NCI-H146 treated with DMSO at 0.1 percent for 48 hours (cell line): ENCODE measurements at regions not wholly inside any gene's neighbourhood (a gene's known extent, or its start where the extent isn't known, plus 50 kb on each side); places are given as distances from the start of the nearest gene placed in this dataset.

Experiments used
- DNase-seq: peaks from one replicate; lab custom pipeline; 2025; ENCODE audit not compliant: unreplicated experiment; lab: John Stamatoyannopoulos, UW

DNA sequence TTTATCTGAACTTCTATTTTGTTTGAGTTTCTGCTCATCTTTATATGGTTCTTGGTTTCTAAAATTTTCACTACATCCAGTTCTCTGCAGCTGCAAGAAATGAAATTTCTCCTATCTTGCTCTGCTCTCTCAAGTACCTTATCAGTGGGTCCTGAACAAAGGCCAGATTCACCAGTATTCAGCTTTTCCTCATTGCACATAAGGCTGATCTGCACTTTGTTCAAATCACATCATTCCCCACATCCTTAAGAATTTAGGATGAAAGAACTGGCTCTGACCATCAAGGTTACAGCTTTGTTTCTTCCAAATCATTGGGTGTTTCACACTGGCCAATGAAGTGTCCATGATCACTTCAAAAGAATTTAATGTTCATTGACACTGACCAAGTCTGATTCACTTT lies 211.4 kb downstream of the GRIN2B start:
- no peak for DNase-seq

- no peak for DNase-seq
These were observed 212.1 kb downstream of the GRIN2B start for GRCh38 chr12:13769273-13769672.

- DNase-seq = no peak
These were observed 216.7 kb downstream of the GRIN2B start for GRCh38 chr12:13764748-13765147.

DNA sequence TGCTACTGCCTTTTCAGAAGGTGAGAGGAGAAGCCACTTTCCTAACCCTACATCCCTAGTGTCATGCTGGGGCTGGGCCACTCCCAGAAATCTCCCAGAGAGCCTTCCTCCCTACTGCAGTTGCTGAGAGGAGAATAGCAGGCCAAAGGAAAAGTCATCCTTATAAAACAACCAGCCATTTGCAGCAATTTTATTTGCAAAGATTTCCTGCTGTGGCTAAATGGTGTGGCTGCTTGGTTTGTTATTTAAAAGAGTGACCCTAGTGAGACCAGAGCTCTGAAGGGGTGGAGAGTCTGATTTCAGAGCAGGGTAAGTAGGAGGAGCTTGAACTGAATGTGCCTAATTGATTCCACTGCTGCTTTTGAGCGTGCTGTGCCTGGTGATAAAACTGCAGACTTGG lies 232.0 kb downstream of the GRIN2B start:
- DNase-seq = peak; percentile 70

GRCh38 chr12:13745111-13745860 lies 236.1 kb downstream of the GRIN2B start:
- peak; percentile 7 for DNase-seq

DNA sequence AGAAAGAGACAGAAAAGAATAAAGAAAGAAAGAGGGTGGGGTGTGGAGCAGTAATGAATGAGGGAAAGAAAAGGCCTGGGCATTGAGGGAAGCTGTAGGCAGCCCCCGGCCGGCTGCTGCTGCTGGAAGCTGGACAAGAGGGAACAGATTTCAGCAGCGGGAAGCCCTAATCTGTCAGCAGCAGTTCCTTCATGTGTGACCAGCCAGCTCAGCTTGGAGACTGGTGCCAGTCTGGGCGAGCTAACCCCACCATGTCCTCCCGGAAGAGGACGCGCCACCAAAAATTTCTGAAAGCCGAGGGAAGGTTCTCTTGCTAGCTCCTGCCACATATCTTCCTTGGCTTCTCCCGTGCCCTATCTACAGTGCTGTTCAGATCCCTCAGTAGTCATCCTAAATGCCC lies 236.8 kb downstream of the GRIN2B start:
- DNase-seq = no peak

- no peak for DNase-seq
These were observed 241.3 kb downstream of the GRIN2B start for GRCh38 chr12:13740149-13740545.

- no peak for DNase-seq
These were observed 245.7 kb downstream of the GRIN2B start for GRCh38 chr12:13735734-13736133.

DNA sequence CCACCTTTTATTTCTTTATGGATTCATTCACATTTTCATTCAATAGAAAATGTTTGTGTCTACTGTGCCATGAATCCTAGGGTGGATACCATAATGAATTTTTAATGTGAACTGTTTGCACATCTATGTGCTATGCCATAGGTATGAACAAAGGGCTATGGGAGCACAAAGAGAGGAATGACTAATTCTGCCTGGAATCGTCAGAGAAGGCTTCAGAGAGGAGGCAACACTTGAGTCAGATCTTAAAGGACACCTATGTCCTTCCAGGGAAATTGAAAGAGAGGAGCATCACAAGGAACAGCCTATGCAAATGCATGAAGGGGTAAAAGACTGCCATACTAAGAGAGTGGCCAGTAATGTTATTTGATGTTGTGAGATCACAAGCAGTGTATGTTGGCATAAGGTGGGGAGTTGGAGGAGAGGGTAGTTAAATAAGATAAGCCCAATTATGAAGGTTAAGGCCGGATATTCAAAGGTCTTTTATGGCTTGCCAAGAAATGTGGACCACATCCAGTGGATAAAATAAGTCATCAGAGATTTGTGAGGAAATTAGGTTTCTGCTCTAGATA lies 246.7 kb downstream of the GRIN2B start:
- DNase-seq = no peak

DNA sequence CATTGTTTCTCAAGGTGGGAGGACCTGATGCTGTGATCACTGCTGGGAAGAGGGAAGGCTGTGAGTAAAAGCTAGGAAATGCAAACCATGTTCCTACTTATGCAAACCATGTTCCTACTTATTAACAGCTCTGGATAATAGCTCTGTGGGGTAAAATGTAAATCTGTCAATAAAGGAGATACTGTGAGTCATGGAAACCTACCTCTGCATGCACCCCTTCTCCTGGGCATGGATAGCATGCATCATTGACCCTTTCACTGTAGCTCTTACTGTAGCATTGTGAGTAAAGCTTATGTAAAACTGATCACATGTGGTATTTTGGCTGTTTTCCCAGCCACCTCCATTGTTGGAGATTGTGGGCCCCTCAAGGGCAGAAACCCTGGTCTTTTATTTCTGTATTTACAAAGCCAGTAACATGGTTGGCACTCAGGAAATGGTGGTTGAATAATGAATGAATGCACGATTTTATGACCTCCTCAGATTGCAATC lies 253.7 kb downstream of the GRIN2B start:
- DNase-seq = peak; percentile 73

GRCh38 chr12:13725049-13725448 lies 256.4 kb downstream of the GRIN2B start:
- no peak for DNase-seq

DNA sequence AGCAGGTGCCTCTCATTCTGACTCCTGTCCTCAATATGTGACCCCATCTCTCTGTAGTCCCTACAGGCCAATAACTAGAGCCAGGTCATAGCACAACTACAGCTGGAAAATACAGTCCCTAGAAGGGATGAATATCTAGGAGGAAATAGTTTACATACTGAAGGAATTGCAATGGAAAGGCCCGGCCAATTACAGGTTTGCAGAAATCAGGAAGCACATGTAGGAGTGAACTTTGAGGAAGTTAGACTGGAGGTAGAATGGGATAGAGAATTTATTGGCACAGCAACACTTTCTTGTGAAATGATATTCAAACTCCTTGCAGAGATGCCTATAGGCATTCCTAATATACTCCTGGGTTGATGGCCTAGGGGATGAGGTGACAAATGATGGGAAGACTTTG lies 257.3 kb downstream of the GRIN2B start:
- no peak for DNase-seq

DNA sequence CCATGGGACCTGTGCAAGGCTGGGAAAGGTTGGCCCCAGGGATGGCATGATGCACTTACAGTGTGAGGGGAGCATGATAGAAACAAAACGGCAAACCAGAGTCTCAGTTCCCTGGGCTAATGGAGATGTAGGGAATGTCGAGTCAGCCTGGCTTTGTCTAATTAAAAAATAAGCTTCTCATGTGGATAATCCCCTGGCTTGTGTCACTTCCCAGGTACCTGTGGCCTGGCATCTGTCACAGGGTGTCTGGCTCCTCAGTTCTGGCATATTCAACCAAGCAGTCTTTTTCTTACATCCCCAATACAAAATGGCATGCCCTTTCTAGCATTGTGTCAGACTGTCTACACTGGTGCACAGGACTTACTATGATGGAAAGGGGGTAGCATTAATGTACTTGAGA lies 261.4 kb downstream of the GRIN2B start:
- no peak for DNase-seq

- no peak for DNase-seq
These were observed 263.1 kb downstream of the GRIN2B start for GRCh38 chr12:13718271-13718670.

- DNase-seq = no peak
These were observed 265.3 kb downstream of the GRIN2B start for GRCh38 chr12:13716119-13716518.

DNA sequence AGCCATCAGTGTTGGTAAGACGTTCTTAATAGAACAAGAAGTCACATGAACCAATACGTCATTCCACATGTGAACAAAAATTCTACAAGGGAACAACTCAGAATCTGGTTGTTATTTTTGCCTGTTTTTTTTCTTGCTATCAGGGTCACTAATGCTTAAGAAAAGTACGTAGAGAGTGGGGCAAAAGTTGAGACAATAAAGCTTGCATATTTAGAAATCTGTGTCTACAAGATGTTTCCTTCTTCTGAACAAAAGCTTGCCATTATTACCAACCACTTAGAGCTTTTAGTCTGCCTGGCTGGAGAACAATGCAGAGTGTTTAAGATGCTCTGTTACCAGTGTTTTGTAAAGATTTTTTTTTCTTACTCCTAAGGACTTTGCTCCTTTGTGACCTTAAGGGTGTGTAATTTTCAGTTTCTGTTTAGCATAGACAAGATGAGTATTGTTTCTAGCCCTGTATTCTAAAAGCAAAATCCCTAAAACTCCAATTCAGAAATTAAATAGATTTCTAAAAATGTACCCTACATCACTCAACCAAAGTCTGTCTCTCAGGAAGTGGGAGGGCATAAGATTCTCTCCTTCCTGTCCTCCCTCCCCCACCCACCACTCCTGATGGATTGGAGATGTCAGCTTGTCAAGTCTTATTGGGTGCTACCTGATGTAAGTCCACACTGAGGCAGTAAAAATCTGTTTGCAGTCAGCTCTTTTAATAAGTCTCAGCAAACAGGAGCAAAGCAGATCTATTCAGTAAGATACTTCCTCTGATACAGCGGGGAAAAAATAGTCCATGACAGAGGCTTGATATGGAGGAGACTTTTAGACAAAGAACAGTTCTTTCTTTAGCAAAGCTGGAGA lies 267.6 kb downstream of the GRIN2B start:
- DNase-seq = no peak

- DNase-seq = no peak
These were observed 273.6 kb downstream of the GRIN2B start for GRCh38 chr12:13707829-13708228.

GRCh38 chr12:13702381-13702780 lies 279.0 kb downstream of the GRIN2B start:
- DNase-seq = peak; percentile 44

GRCh38 chr12:13701502-13701901 lies 279.9 kb downstream of the GRIN2B start:
- no peak for DNase-seq

DNA sequence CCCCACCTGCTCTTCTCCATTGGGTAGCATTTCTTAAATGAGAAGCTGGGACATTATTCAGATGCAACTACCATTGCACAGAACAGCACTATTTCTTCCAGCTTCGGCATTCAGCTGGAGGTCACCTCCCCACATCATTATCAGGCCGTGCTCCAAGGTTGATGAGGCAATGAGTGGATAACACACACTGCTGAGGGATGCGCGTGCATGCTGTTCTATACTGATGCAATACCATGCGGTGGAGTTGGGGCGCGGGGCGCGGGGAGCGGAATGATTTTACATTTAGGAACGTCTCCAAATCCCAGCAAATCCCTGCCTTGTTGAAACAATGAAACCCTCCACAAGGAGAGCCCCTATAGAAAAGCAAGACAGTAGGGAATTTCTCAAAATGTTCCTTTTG lies 283.4 kb downstream of the GRIN2B start:
- no peak for DNase-seq

DNA sequence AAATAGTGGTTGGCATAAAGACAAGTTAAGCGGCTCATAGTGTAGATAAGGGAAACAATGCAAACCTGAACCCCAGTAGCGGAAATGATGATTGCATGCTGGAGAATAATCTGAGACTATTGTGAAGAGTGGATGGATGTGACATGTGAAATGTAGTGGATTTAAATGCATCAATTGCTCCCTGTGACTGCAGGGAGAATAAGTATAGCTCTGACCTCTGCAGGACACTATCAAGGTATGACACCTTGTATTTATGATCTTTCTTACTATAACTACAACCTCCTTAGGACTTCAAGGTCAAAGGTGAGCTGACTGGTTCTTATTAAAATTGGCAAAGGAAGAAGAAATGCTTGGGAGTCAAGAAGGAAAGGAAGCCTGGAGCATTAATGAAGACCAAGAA lies 285.6 kb downstream of the GRIN2B start:
- no peak for DNase-seq

- DNase-seq = no peak
These were observed 289.1 kb downstream of the GRIN2B start for GRCh38 chr12:13692332-13692731.
